Effector memory CD8-positive, alpha-beta T cell (primary cell): ENCODE measurements at regions not wholly inside any gene's neighbourhood (a gene's known extent, or its start where the extent isn't known, plus 50 kb on each side); places are given as distances from the start of the nearest gene placed in this dataset.
A peak's percentile ranks its signal among the peaks of the same experiment; 100 is the strongest.
"Not testable (repeated sequence)": the region's sequence is repeated elsewhere in the genome, so short reads cannot be mapped to it uniquely, and the experiment has no call there.

Source experiments
- ATAC-seq: fragments of 150-1000 bp; cut with Tn5 transposase; replicated peaks from 2 replicates; pipeline ENCODE4 v1.10.0; 2021; ENCODE audit warnings: mild to moderate bottlenecking, moderate library complexity
- DNase-seq, 3 experiments: peaks; one replicate each; pipeline ENCODE4 v3.0.0; 2021
- H3K27ac Mint-ChIP-seq, 2 donors: one replicate each; pipeline ENCODE4 v1.8.0; 2022; ENCODE audit warnings: mild to moderate bottlenecking in 2 of 2, mixed read lengths in 2 of 2, moderate library complexity in 2 of 2
- H3K27me3 Mint-ChIP-seq, 2 donors: one replicate each; pipeline ENCODE4 v1.8.0; 2022; ENCODE audit warnings: mixed read lengths in 2 of 2
- H3K36me3 Mint-ChIP-seq: one replicate; pipeline ENCODE4 v1.8.0; 2022; ENCODE audit warnings: mild to moderate bottlenecking, moderate library complexity, mixed read lengths; ENCODE audit not compliant: insufficient read depth
- H3K4me1 Mint-ChIP-seq, 2 donors: one replicate each; pipeline ENCODE4 v1.8.0; 2022; ENCODE audit warnings: low read depth in 2 of 2, mixed read lengths in 2 of 2
- H3K4me3 Mint-ChIP-seq, 2 donors: one replicate each; pipeline ENCODE4 v1.8.0; 2022; ENCODE audit warnings: mild to moderate bottlenecking in 2 of 2, mixed read lengths in 2 of 2, moderate library complexity in 2 of 2
- H3K9me3 Mint-ChIP-seq, 2 donors: one replicate each; pipeline ENCODE4 v1.8.0; 2022; ENCODE audit warnings: mixed read lengths in 2 of 2

GRCh38 chr11:110347660-110348059, 51.2 kb upstream of the RDX start:
- Mint-ChIP-seq H3K36me3 (peaks cover 2% of the 10 kb centered on the region), H3K27me3 (no peaks in the 10 kb centered on the region), H3K4me3 (no peak overlapping the region), H3K9me3 (no peaks in the 10 kb centered on the region), H3K4me1 (peaks cover 24 to 33% of the 10 kb centered on the region in 2 donors), H3K27ac (peak overlapping the region in 1 of 2 donors; percentile 30)
- no peak for DNase-seq
- no peak for ATAC-seq

- H3K9me3 Mint-ChIP-seq = no peaks in the 10 kb centered on the region
- DNase-seq (no peak), ATAC-seq (peak; percentile 58)
- peaks cover 2% of the 10 kb centered on the region for H3K36me3 Mint-ChIP-seq
- peaks cover 24 to 33% of the 10 kb centered on the region in 2 donors for H3K4me1 Mint-ChIP-seq
- H3K27me3 Mint-ChIP-seq = no peaks in the 10 kb centered on the region
- H3K4me3 Mint-ChIP-seq = peak overlapping the region; percentile 44 to 49
- peak overlapping the region; percentile 33 to 89 for H3K27ac Mint-ChIP-seq
Measured at GRCh38 chr11:110349138-110349996, 53.0 kb upstream of the RDX start.

DNA sequence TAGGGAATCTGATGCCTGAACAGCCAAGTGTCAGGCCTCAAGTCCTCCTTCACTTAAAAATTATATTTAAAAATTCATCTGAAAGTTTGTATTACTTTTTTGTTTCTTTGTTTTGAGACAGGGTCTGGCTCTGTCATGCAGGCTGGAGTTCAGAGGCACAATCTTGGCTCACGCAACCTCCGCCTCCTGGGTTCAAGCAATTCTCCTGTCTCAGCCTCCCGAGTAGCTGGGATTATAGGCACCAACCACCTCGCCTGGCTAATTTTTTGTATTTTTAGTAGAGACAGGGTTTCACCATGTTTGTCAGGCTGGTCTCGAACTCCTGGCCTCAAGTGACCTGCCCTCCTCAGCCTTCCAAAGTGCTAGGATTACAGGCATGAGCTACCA, 53.6 kb upstream of the RDX start:
- H3K27ac Mint-ChIP-seq = peak overlapping the region; percentile 33 to 86
- H3K4me1 Mint-ChIP-seq = peaks cover 21 to 33% of the 10 kb centered on the region in 2 donors
- ATAC-seq, H3K9me3 Mint-ChIP-seq, DNase-seq, H3K27me3 Mint-ChIP-seq, H3K36me3 Mint-ChIP-seq: not testable (repeated sequence)
- H3K4me3 Mint-ChIP-seq = peak overlapping the region; percentile 44 to 49

DNA sequence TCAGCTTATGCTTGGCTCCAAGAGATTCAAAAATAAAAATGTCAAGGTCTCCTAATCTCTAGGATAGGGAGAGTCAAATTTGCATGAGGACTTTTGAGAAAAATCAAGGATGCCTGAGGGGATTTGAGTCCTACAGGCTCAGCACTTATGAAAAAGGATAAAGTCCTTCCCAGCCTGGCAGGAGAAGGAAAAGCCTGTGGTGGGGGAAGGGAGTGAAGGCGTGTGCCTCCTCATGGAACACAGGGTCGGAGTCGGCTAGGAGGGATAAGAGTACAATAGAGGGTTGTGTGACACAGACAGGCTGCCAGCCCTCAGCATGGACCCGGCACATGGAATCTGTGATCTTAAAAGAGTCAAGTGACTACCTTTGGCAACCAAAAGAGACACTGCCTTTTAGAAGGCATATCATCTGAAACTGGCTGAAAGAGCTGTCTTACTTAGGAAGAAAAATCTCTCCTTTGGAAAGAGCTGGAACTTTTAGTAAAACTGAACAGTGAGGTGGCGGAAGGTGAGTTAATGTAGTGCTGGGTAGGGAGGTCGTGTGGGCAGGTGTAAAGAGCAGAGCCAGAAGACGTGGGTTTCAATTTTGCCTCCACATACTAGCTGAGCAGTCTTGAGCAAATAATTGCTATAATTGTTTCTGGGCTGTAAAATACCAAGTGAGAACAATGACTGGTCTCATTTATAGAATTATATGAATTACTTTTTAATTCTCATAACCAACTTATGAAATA, 58.8 kb upstream of the RDX start:
- no peaks in the 10 kb centered on the region for H3K9me3 Mint-ChIP-seq
- H3K4me3 Mint-ChIP-seq = no peak overlapping the region
- H3K36me3 Mint-ChIP-seq = no peaks in the 10 kb centered on the region
- peak overlapping the region in 1 of 2 donors; percentile 58 for H3K27ac Mint-ChIP-seq
- no peak for DNase-seq
- H3K4me1 Mint-ChIP-seq = peaks cover 2 to 3% of the 10 kb centered on the region in 2 donors
- no peaks in the 10 kb centered on the region for H3K27me3 Mint-ChIP-seq
- ATAC-seq = no peak

DNA sequence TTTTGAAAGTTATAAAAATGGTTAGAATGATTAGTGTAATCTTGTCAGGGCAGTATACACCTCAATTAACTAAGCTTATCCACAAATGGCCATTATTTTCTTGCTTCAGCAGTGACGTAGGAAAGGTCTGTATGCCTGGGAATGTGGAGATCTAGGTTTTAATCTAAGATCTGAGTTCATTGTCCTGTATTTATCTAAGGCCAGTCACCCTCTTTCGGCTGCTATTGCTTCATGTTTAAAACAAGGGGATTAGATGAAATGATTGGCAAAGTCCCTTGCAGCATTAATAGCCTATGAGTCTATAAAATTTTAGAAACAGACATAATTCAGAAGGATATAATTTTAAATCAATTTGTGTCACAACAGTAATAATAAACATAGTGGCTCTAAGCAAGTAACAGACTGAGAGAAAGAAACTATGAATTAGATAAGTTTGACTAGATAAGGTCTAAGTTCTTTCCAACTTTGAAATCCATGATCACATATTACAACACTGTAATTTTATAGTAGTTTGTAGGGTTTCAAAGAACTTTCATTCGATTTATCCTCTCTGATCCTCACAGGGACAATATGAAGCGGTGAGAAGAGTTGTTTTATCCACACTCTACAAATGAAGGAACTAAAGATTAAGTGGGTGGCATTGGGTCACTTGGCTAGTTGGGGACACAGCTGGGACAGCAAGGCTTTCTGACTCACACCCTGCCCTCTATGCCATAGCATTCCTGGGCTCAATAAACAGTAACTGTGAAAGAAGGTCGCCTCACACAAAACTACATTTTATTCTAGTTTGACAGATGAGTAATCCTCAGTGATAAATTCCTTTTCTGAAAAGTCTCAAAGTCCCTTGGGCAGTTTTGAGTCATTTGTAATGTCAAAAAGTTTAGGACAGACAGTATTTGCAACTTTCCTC, 60.6 kb upstream of the RDX start:
- no peaks in the 10 kb centered on the region for H3K27me3 Mint-ChIP-seq
- peaks cover 0 to 2% of the 10 kb centered on the region in 2 donors for H3K4me1 Mint-ChIP-seq
- no peaks in the 10 kb centered on the region for H3K36me3 Mint-ChIP-seq
- H3K4me3 Mint-ChIP-seq = no peak overlapping the region
- H3K27ac Mint-ChIP-seq = no peak overlapping the region
- no peaks in the 10 kb centered on the region for H3K9me3 Mint-ChIP-seq
- no peak for ATAC-seq
- no peak for DNase-seq

- Mint-ChIP-seq H3K27ac (no peak overlapping the region), H3K4me1 (peaks cover 0 to 5% of the 10 kb centered on the region in 2 donors), H3K4me3 (no peak overlapping the region), H3K27me3 (no peaks in the 10 kb centered on the region), H3K9me3 (no peaks in the 10 kb centered on the region), H3K36me3 (no peaks in the 10 kb centered on the region)
- no peak for ATAC-seq
- no peak for DNase-seq
Measured at GRCh38 chr11:110358336-110358735, 61.9 kb upstream of the RDX start.

DNA sequence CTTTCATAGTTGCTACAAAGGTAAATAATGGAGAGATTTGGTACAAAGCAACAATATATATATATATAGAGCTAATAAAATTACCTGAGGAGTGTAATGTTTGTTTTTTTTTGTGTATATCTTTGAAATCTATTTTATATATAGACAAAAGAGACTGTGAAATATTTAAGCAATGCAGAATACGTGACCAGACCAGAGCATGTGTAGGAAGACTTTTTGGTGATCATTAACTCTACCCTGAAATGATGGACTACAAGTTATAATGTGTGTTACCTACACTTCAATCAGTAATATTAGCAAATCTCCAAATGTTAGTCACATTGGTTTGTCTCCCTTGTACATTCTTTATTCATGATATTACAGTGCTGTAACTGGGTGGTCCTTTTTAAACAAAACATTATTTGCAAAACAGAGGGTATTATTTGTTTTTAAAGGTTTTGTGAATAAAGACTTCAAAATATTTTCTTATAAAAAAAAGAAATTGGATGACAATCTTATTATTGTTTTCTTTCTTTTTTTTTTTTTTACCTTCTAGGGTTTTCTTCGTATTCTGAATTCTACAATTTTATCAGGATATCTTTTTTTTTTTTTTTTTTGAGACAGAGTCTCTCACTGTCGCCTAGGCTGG, 64.5 kb upstream of the RDX start:
- not testable (repeated sequence) for ATAC-seq, H3K9me3 Mint-ChIP-seq, H3K4me3 Mint-ChIP-seq, DNase-seq, H3K36me3 Mint-ChIP-seq, H3K4me1 Mint-ChIP-seq, H3K27me3 Mint-ChIP-seq, H3K27ac Mint-ChIP-seq

- no peak overlapping the region for H3K27ac Mint-ChIP-seq
- H3K36me3 Mint-ChIP-seq = no peaks in the 10 kb centered on the region
- no peak for DNase-seq
- no peak for ATAC-seq
- no peak overlapping the region for H3K4me3 Mint-ChIP-seq
- H3K4me1 Mint-ChIP-seq = peaks cover 0 to 3% of the 10 kb centered on the region in 2 donors
- no peaks in the 10 kb centered on the region for H3K27me3 Mint-ChIP-seq
- no peaks in the 10 kb centered on the region for H3K9me3 Mint-ChIP-seq
Measured at GRCh38 chr11:110362971-110363509, 66.6 kb upstream of the RDX start.

DNA sequence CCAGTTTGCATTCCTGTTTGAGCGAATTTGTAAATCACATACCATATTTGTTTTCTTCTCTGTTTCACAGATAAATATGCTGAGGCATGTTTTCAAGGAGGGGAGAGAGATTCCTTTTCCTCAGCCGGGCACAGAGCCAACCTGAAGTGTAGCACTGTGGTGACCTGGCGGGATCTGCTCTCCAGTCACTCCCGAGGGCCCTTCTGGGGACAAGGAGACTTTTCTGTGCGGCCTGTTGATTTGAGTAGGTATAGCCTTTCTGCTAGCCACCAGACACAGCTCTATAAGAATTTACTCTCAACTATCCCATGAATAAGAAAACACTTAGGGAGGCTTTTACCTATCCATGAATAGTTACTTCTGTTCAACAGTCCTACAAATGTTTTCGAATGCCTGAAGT, 63.5 kb upstream of the FDX1 start:
- Mint-ChIP-seq H3K9me3 (no peaks in the 10 kb centered on the region), H3K4me1 (peaks cover 0 to 3% of the 10 kb centered on the region in 2 donors), H3K4me3 (no peak overlapping the region), H3K27ac (no peak overlapping the region), H3K36me3 (no peaks in the 10 kb centered on the region), H3K27me3 (no peaks in the 10 kb centered on the region)
- DNase-seq = no peak
- no peak for ATAC-seq

GRCh38 chr11:110367571-110367970, 62.2 kb upstream of the FDX1 start:
- peaks cover 0 to 3% of the 10 kb centered on the region in 2 donors for H3K4me1 Mint-ChIP-seq
- H3K27me3 Mint-ChIP-seq = no peaks in the 10 kb centered on the region
- no peaks in the 10 kb centered on the region for H3K9me3 Mint-ChIP-seq
- ATAC-seq (no peak), DNase-seq (no peak)
- H3K36me3 Mint-ChIP-seq = no peaks in the 10 kb centered on the region
- H3K27ac Mint-ChIP-seq = no peak overlapping the region
- H3K4me3 Mint-ChIP-seq = no peak overlapping the region

DNA sequence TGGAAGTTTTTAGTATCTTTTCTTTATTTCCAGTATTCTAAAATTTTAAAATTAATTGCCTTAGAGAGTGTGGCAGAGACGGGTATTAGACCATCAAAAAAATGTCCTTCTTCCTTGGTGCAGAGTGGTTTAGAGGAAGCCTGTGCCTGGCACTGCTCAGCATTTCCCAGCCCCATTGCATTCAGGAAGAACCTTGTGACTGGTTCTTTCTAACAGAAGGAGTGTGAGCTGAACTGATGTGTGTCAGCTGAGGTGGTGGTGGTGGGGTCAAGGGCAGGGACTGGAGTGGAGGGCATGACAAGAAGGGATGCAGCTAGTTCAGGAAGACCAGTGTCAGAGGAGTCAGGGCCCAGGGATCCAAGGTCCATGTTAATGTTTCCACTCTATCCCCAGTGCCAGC, 58.7 kb upstream of the FDX1 start:
- no peaks in the 10 kb centered on the region for H3K4me1 Mint-ChIP-seq
- no peaks in the 10 kb centered on the region for H3K27me3 Mint-ChIP-seq
- DNase-seq (no peak), ATAC-seq (no peak)
- no peaks in the 10 kb centered on the region for H3K36me3 Mint-ChIP-seq
- H3K27ac Mint-ChIP-seq = no peak overlapping the region
- H3K9me3 Mint-ChIP-seq = no peaks in the 10 kb centered on the region
- no peak overlapping the region for H3K4me3 Mint-ChIP-seq

DNA sequence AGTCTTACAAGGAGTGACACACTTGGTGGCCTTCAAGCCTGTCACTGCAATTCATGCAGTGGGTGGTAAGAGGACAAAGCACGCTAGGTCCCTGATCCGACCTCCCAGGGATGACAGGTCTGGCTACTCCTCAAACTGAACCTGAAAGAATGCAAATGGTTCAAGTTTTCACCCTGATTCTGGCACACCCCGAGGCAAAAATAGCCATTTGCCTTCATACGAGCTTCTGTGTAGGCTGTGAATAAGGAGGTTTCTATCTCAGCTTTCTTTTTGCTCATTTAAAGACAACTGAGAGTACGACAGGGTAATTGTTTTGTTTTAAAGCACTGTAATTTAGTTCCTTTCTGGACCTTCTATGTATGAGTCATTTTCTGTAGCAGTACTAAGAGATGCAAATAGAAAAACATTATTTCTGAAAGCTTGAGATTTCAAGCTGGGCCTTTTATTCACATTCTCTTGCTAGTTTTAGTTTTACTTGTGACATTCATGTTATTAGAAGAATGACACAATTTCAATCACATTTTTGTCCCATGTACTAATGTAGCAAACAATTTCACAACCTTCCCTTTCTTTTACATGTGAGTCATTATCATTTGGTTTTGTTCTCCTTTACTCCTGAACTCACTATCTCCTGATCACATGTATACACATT, 56.6 kb upstream of the FDX1 start:
- Mint-ChIP-seq H3K27me3 (no peaks in the 10 kb centered on the region), H3K36me3 (no peaks in the 10 kb centered on the region), H3K4me3 (no peak overlapping the region), H3K27ac (no peak overlapping the region), H3K4me1 (peaks cover 4 to 5% of the 10 kb centered on the region in 2 donors), H3K9me3 (no peaks in the 10 kb centered on the region)
- no peak for ATAC-seq
- DNase-seq = no peak
